Fibroblast of lung (primary cell): ENCODE measurements at regions not wholly inside any gene's neighbourhood (a gene's known extent, or its start where the extent isn't known, plus 50 kb on each side); places are given as distances from the start of the nearest gene placed in this dataset.

Source experiments
- DNase-seq, 2 donors: peaks; one replicate each; pipeline versions ENCODE4 v3.0.0 to v3.0.0-alpha.2; 2010; ENCODE audit warnings: low read depth in 2 of 2
- H2AFZ ChIP-seq: 2 replicates; pipeline ENCODE4 v1.5.1; 2012; ENCODE audit warnings: low read length, control low read depth, inconsistent platforms
- H3K27ac ChIP-seq: 2 replicates; pipeline ENCODE4 v1.5.1; 2011; ENCODE audit warnings: low read length, control low read depth; ENCODE audit not compliant: insufficient read depth
- H3K27me3 ChIP-seq: 2 replicates; pipeline ENCODE4 v1.5.1; 2011; ENCODE audit warnings: mild to moderate bottlenecking, low read length; ENCODE audit not compliant: control insufficient read depth, insufficient read depth
- H3K36me3 ChIP-seq: 2 replicates; pipeline ENCODE4 v1.5.1; 2011; ENCODE audit warnings: low read length; ENCODE audit not compliant: control insufficient read depth, insufficient read depth
- H3K4me1 ChIP-seq: 2 replicates; pipeline ENCODE4 v1.5.1; 2011; ENCODE audit warnings: low read length; ENCODE audit not compliant: control insufficient read depth, insufficient read depth; ENCODE audit errors: extremely low read depth
- H3K4me2 ChIP-seq: 2 replicates; pipeline ENCODE4 v1.5.1; 2011; ENCODE audit warnings: low read length, control low read depth; ENCODE audit not compliant: insufficient read depth; ENCODE audit errors: extremely low read depth
- H3K4me3 ChIP-seq, 4 experiments: fragments of 200-600 bp in 1 of 4; sonication (generic) in 1 of 4; replicated peaks in 1 of 4; 2 replicates each; pipeline ENCODE4 v1.5.1; 2011 to 2016; ENCODE audit warnings: low read length in 4 of 4, low read depth in 3 of 4, mild to moderate bottlenecking in 3 of 4, control low read depth in 2 of 4, inconsistent platforms in 1 of 4, mixed read lengths in 1 of 4; ENCODE audit not compliant: insufficient read depth in 1 of 4; ENCODE audit errors: control extremely low read depth in 1 of 4
- H3K79me2 ChIP-seq: 2 replicates; pipeline ENCODE4 v1.5.1; 2012; ENCODE audit warnings: mild to moderate bottlenecking, low read length, inconsistent platforms; ENCODE audit not compliant: control insufficient read depth, insufficient read depth
- H3K9ac ChIP-seq: 2 replicates; pipeline ENCODE4 v1.5.1; 2011; ENCODE audit warnings: mild to moderate bottlenecking, low read length, control low read depth; ENCODE audit not compliant: insufficient read depth
- H3K9me3 ChIP-seq: 2 replicates; pipeline ENCODE4 v1.5.1; 2012; ENCODE audit warnings: low read depth, low read length; ENCODE audit not compliant: control insufficient read depth, insufficient read depth
- H4K20me1 ChIP-seq: 2 replicates; pipeline ENCODE4 v1.5.1; 2011; ENCODE audit warnings: low read length; ENCODE audit not compliant: control insufficient read depth, insufficient read depth; ENCODE audit errors: extremely low read depth
- EZH2 ChIP-seq: IDR thresholded peaks from 2 replicates; pipeline ENCODE4 v1.5.1; 2012; ENCODE audit warnings: low read length, control low read depth, mild to moderate bottlenecking; ENCODE audit errors: missing control alignments
- TF ChIP-seq, protein P1 (sequence below), 2 donors: IDR thresholded peaks in 1 of 2; conservative IDR thresholded peaks in 1 of 2; 1 replicate in 1 of 2; 2 replicates in 1 of 2; pipeline ENCODE4 v1.5.1; 2011 to 2012; ENCODE audit warnings: low read length in 2 of 2, control low read depth in 1 of 2, inconsistent platforms in 1 of 2, low read depth in 1 of 2, mild to moderate bottlenecking in 1 of 2

DNA sequence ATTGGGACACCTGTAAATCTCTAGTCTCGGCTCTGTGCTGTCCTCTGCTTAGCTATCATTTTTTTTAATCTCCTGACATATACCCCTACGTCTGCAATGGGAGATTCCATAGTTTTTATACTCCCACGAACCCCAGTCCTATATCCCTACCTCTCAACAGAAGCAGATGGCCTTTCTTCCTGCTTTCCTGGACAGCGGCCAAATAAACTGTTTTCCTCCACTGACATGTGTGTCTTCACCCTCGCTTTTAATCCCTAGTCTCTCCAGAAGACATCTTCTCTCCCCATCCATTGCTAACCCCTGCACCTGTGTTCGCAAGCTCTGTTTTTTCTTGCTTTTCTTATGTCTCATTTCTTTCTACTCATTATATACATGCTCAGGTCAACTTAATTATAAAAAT is 395.4 kb downstream of the EPHA4 start:
- Histone ChIP-seq H3K4me3 (no peak overlapping the region), H3K27ac (no peak overlapping the region), H3K9ac (no peak overlapping the region), H3K4me2 (no peak overlapping the region), H3K79me2 (no peaks in the 10 kb centered on the region), H3K4me1 (no peaks in the 10 kb centered on the region), H3K9me3 (no peaks in the 10 kb centered on the region), H4K20me1 (no peaks in the 10 kb centered on the region), H3K27me3 (no peaks in the 10 kb centered on the region), H2AFZ (no peak overlapping the region), H3K36me3 (no peaks in the 10 kb centered on the region)
- DNase-seq = no peak
- no peak for TF ChIP-seq EZH2
- TF ChIP-seq, protein P1, sequence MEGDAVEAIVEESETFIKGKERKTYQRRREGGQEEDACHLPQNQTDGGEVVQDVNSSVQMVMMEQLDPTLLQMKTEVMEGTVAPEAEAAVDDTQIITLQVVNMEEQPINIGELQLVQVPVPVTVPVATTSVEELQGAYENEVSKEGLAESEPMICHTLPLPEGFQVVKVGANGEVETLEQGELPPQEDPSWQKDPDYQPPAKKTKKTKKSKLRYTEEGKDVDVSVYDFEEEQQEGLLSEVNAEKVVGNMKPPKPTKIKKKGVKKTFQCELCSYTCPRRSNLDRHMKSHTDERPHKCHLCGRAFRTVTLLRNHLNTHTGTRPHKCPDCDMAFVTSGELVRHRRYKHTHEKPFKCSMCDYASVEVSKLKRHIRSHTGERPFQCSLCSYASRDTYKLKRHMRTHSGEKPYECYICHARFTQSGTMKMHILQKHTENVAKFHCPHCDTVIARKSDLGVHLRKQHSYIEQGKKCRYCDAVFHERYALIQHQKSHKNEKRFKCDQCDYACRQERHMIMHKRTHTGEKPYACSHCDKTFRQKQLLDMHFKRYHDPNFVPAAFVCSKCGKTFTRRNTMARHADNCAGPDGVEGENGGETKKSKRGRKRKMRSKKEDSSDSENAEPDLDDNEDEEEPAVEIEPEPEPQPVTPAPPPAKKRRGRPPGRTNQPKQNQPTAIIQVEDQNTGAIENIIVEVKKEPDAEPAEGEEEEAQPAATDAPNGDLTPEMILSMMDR (conservative IDR thresholded peaks at IDR 0.05 in 1 of 2, IDR thresholded peaks at IDR 0.05 in 1 of 2; ENCODE audit: low read depth in 1 of 2, low read length in 2 of 2) = no peak

DNA sequence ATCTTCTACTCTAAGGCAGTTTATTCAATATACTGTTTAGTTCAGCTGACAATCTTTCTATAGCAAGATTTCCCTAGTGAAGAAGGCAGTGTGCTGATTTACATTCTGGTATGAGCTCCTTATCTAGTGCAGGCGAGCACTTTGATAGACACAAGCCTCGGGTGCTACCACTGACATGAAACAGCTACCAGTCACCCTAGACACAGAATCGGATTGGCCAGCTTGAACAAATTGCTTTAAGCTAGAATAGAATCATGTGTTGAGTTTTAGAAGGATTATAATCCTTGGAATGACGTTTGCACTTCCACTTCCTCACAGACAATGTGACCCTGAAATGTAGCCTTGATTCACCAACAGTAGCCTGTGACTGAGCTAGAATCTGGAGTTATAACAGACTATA is 394.0 kb downstream of the EPHA4 start:
- no peaks in the 10 kb centered on the region for H3K27me3 ChIP-seq

DNA sequence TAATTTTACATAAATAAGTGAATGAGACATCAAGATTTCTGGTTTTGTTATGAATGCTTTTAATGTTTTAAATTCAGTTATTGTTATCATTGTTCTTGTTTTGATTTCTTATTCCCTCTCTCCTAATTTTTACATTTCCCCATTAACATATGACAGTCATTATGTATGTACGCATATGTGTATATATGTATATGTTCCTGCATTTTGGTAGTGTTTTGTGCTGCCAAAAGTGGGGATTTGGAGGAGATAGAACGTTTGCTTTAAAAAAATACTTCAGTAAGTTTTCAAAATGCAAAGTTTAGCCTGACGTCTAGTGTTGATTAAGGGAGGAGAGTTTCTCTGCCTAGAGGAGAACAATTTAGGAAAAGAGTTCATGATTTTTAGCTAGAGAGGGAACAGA is 385.2 kb downstream of the EPHA4 start:
- Histone ChIP-seq H4K20me1 (no peaks in the 10 kb centered on the region), H3K36me3 (no peaks in the 10 kb centered on the region), H3K9ac (no peak overlapping the region), H3K9me3 (no peaks in the 10 kb centered on the region), H3K4me2 (no peak overlapping the region), H2AFZ (no peak overlapping the region), H3K4me1 (no peaks in the 10 kb centered on the region), H3K27me3 (no peaks in the 10 kb centered on the region), H3K4me3 (no peak overlapping the region), H3K79me2 (no peaks in the 10 kb centered on the region), H3K27ac (no peak overlapping the region)
- no peak for DNase-seq
- TF ChIP-seq, protein P1 (conservative IDR thresholded peaks at IDR 0.05 in 1 of 2, IDR thresholded peaks at IDR 0.05 in 1 of 2; ENCODE audit: low read depth in 1 of 2, low read length in 2 of 2) = no peak
- no peak for TF ChIP-seq EZH2

More for the DNA sequence above, 394.0 kb downstream of the EPHA4 start:
- no peak overlapping the region for H2AFZ ChIP-seq
- H3K79me2 ChIP-seq = no peaks in the 10 kb centered on the region
- DNase-seq = no peak
- H3K4me3 ChIP-seq = no peak overlapping the region
- H3K9me3 ChIP-seq = no peaks in the 10 kb centered on the region
- no peak overlapping the region for H3K4me2 ChIP-seq
- no peak for TF ChIP-seq EZH2
- TF ChIP-seq, protein P1 (conservative IDR thresholded peaks at IDR 0.05 in 1 of 2, IDR thresholded peaks at IDR 0.05 in 1 of 2; ENCODE audit: low read depth in 1 of 2, low read length in 2 of 2) = no peak
- H3K4me1 ChIP-seq = no peaks in the 10 kb centered on the region
- H4K20me1 ChIP-seq = no peaks in the 10 kb centered on the region
- H3K36me3 ChIP-seq = no peaks in the 10 kb centered on the region
- H3K9ac ChIP-seq = no peak overlapping the region
- H3K27ac ChIP-seq = no peak overlapping the region
